ENCODE measurements at regions not wholly inside any gene's neighbourhood (a gene's known extent, or its start where the extent isn't known, plus 50 kb on each side); places are given as distances from the start of the nearest gene placed in this dataset.
A peak's percentile ranks its signal among the peaks of the same experiment; 100 is the strongest.

- Histone ChIP-seq H3K4me2 (replicated peaks; ENCODE audit: extremely low read depth, low read length, poor library complexity, severe bottlenecking) (no peak overlapping the region), H4K20me1 (ENCODE audit: insufficient read depth, low read length) (no peaks in the 10 kb centered on the region), H3K27ac (ENCODE audit: low read depth in 1 of 2, low read length in 2 of 2) (no peak overlapping the region), H3K9ac (ENCODE audit: insufficient read depth, low read length, poor library complexity, severe bottlenecking) (no peak overlapping the region), H2AFZ (ENCODE audit: insufficient read depth, low read depth, low read length, poor library complexity, severe bottlenecking) (no peak overlapping the region), H3K4me3 (replicated peaks in 1 of 3; ENCODE audit: low read depth in 2 of 3, low read length in 3 of 3) (no peak overlapping the region), H3K4me1 (ENCODE audit: control insufficient read depth in 1 of 2, insufficient read depth in 2 of 2, low read length in 2 of 2) (no peaks in the 10 kb centered on the region), H3K9me3 (replicated peaks in 1 of 2; ENCODE audit: control insufficient read depth in 1 of 2, insufficient read depth in 1 of 2, low read length in 2 of 2) (no peaks in the 10 kb centered on the region), H3K36me3 (replicated peaks in 1 of 2; ENCODE audit: control insufficient read depth in 1 of 2, insufficient read depth in 2 of 2, low read length in 2 of 2) (no peaks in the 10 kb centered on the region), H3K27me3 (ENCODE audit: control insufficient read depth in 2 of 2, insufficient read depth in 2 of 2, low read length in 2 of 2) (no peaks in the 10 kb centered on the region), H3K79me2 (ENCODE audit: insufficient read depth, low read length) (no peaks in the 10 kb centered on the region)
- intact Hi-C loops (cut with micrococcal nuclease), result loop anchor here (10.0 kb wide), 3 partner anchors 199 to 799 kb away; no protein-coding TSS in a partner anchor
- whole genome bisulfite sequencing (ENCODE audit: insufficient coverage), result 20% methylated on average over 1 of the region's 5 CpGs
- Mint-ChIP-seq H3K9me3 (peaks cover 0 to 3% (median 0%) of the 10 kb centered on the region in 7 donors), H3K4me1 (peaks cover 7% of the 10 kb centered on the region), H3K27me3 (ENCODE audit: low read depth in 3 of 3) (peaks cover 0 to 9% (median 7%) of the 10 kb centered on the region in 3 donors), H3K36me3 (no peaks in the 10 kb centered on the region), H3K27ac (no peak overlapping the region), H3K4me3 (no peak overlapping the region)
- DNase-seq, result peak in 2 of 3 donors; percentile 7 to 53
- TF ChIP-seq, protein P1, sequence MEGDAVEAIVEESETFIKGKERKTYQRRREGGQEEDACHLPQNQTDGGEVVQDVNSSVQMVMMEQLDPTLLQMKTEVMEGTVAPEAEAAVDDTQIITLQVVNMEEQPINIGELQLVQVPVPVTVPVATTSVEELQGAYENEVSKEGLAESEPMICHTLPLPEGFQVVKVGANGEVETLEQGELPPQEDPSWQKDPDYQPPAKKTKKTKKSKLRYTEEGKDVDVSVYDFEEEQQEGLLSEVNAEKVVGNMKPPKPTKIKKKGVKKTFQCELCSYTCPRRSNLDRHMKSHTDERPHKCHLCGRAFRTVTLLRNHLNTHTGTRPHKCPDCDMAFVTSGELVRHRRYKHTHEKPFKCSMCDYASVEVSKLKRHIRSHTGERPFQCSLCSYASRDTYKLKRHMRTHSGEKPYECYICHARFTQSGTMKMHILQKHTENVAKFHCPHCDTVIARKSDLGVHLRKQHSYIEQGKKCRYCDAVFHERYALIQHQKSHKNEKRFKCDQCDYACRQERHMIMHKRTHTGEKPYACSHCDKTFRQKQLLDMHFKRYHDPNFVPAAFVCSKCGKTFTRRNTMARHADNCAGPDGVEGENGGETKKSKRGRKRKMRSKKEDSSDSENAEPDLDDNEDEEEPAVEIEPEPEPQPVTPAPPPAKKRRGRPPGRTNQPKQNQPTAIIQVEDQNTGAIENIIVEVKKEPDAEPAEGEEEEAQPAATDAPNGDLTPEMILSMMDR (IDR thresholded peaks at IDR 0.05), result no peak
Measured at GRCh38 chr1:200483491-200484143, 73.8 kb upstream of the ZNF281 start.

- H2AFZ ChIP-seq (ENCODE audit: insufficient read depth, low read depth, low read length, poor library complexity, severe bottlenecking), result no peak overlapping the region
- TF ChIP-seq, protein P1 (IDR thresholded peaks at IDR 0.05), result no peak
Measured at GRCh38 chr1:200480964-200481363, 71.1 kb upstream of the ZNF281 start.

More at GRCh38 chr1:200480964-200481363, 71.1 kb upstream of the ZNF281 start:
- DNase-seq, result no peak
- Histone ChIP-seq H4K20me1 (ENCODE audit: insufficient read depth, low read length) (no peaks in the 10 kb centered on the region), H3K36me3 (replicated peaks in 1 of 2; ENCODE audit: control insufficient read depth in 1 of 2, insufficient read depth in 2 of 2, low read length in 2 of 2) (no peaks in the 10 kb centered on the region), H3K79me2 (ENCODE audit: insufficient read depth, low read length) (no peaks in the 10 kb centered on the region), H3K27me3 (ENCODE audit: control insufficient read depth in 2 of 2, insufficient read depth in 2 of 2, low read length in 2 of 2) (no peaks in the 10 kb centered on the region), H3K4me2 (replicated peaks; ENCODE audit: extremely low read depth, low read length, poor library complexity, severe bottlenecking) (no peak overlapping the region), H3K9me3 (replicated peaks in 1 of 2; ENCODE audit: control insufficient read depth in 1 of 2, insufficient read depth in 1 of 2, low read length in 2 of 2) (no peaks in the 10 kb centered on the region), H3K9ac (ENCODE audit: insufficient read depth, low read length, poor library complexity, severe bottlenecking) (no peak overlapping the region), H3K27ac (ENCODE audit: low read depth in 1 of 2, low read length in 2 of 2) (no peak overlapping the region), H3K4me1 (ENCODE audit: control insufficient read depth in 1 of 2, insufficient read depth in 2 of 2, low read length in 2 of 2) (no peaks in the 10 kb centered on the region), H3K4me3 (replicated peaks in 1 of 3; ENCODE audit: low read depth in 2 of 3, low read length in 3 of 3) (no peak overlapping the region)
- no peak overlapping the region for H3K4me3 Mint-ChIP-seq
- H3K27ac Mint-ChIP-seq, result no peak overlapping the region
- peaks cover 4% of the 10 kb centered on the region for H3K4me1 Mint-ChIP-seq
- intact Hi-C loops (cut with micrococcal nuclease), result loop anchor here (10.0 kb wide), 3 partner anchors 196 to 796 kb away; no protein-coding TSS in a partner anchor
- H3K27me3 Mint-ChIP-seq (ENCODE audit: low read depth in 3 of 3), result peaks cover 0 to 9% (median 9%) of the 10 kb centered on the region in 3 donors
- no peaks in the 10 kb centered on the region for H3K36me3 Mint-ChIP-seq
- WGBS (ENCODE audit: insufficient coverage), result 100% methylated on average over 1 of the region's 7 CpGs
- no peaks in the 10 kb centered on the region for H3K9me3 Mint-ChIP-seq

Measured in CD14-positive monocyte (primary cell).